PC-9 (cell line): ENCODE measurements at regions not wholly inside any gene's neighbourhood (a gene's known extent, or its start where the extent isn't known, plus 50 kb on each side); places are given as distances from the start of the nearest gene placed in this dataset.

Experiments
- BruUV-seq: library from RNA; stranded (reverse); fragments of 400-500 nt; replicated peaks from 2 replicates; lab custom pipeline; 2021; lab: Mats Ljungman, UMichigan
- CTCF ChIA-PET: fragments of 300-600 bp; sonication (Branson Sonifier 250); formaldehyde crosslinking; loops from one replicate; lab custom pipeline; 2022; ENCODE audit warnings: antibody characterized with exemption; lab: Charles Lee
- POLR2A ChIA-PET: fragments of 300-600 bp; sonication (Branson Sonifier 250); formaldehyde crosslinking; loops from one replicate; lab custom pipeline; 2022; ENCODE audit warnings: antibody characterized with exemption; ENCODE audit not compliant: unreplicated experiment; lab: Charles Lee
- DNase-seq, 2 experiments: peaks; one replicate each; pipeline versions ENCODE4 v3.0.0 to v3.0.0-alpha.2; 2015 to 2022; ENCODE audit warnings: mixed read lengths in 1 of 2
- H2AFZ ChIP-seq: fragments of 200-600 bp; sonication (generic); 2 replicates; pipeline ENCODE4 v1.8.1; 2017; ENCODE audit warnings: antibody characterized with exemption
- H3F3A ChIP-seq: fragments of 200-600 bp; sonication (generic); 2 replicates; pipeline ENCODE4 v1.8.1; 2017; ENCODE audit warnings: antibody characterized with exemption, mild to moderate bottlenecking, low read depth; ENCODE audit not compliant: insufficient read depth
- H3K27ac ChIP-seq: fragments of 200-600 bp; sonication (generic); 2 replicates; pipeline ENCODE4 v1.6.1; 2016; ENCODE audit warnings: mixed run types
- H3K27me3 ChIP-seq: fragments of 200-600 bp; sonication (generic); 2 replicates; pipeline ENCODE4 v1.6.1; 2016; ENCODE audit warnings: low read depth, mixed run types; ENCODE audit not compliant: insufficient read depth
- H3K36me3 ChIP-seq: fragments of 200-600 bp; sonication (generic); 2 replicates; pipeline ENCODE4 v1.6.1; 2016; ENCODE audit warnings: low read depth, mixed run types
- H3K4me1 ChIP-seq: fragments of 200-600 bp; sonication (generic); replicated peaks from 2 replicates; pipeline ENCODE4 v1.6.1; 2016; ENCODE audit warnings: mixed run types; ENCODE audit not compliant: insufficient read depth
- H3K4me2 ChIP-seq: fragments of 200-600 bp; sonication (generic); 2 replicates; pipeline ENCODE4 v1.6.1; 2017; ENCODE audit warnings: mixed run types
- H3K4me3 ChIP-seq: fragments of 200-600 bp; sonication (generic); 2 replicates; pipeline ENCODE4 v1.6.1; 2016; ENCODE audit warnings: mixed run types
- H3K79me2 ChIP-seq: fragments of 200-600 bp; sonication (generic); 2 replicates; pipeline ENCODE4 v1.6.1; 2017; ENCODE audit warnings: low read depth, mixed run types
- H3K9me2 ChIP-seq: fragments of 200-600 bp; sonication (generic); 2 replicates; pipeline ENCODE4 v1.8.1; 2017; ENCODE audit warnings: mild to moderate bottlenecking; ENCODE audit not compliant: insufficient read depth
- H3K9me3 ChIP-seq: fragments of 200-600 bp; sonication (generic); 2 replicates; pipeline ENCODE4 v1.8.1; 2016; ENCODE audit warnings: low read depth; ENCODE audit not compliant: insufficient read depth
- H4K20me1 ChIP-seq: fragments of 200-600 bp; sonication (generic); 2 replicates; pipeline ENCODE4 v1.8.1; 2017; ENCODE audit not compliant: insufficient read depth
- CTCF ChIP-seq: fragments of 200-600 bp; sonication (generic); conservative IDR thresholded peaks from 2 replicates; pipeline ENCODE4 v1.6.1; 2017; ENCODE audit warnings: mixed run types, antibody characterized with exemption, mild to moderate bottlenecking, moderate library complexity
- EZH2 ChIP-seq: fragments of 200-600 bp; sonication (generic); IDR thresholded peaks from 2 replicates; pipeline ENCODE4 v1.8.0; 2017; ENCODE audit warnings: antibody characterized with exemption, low read depth
- intact Hi-C: fragments of 100-400 bp; cut with micrococcal nuclease; formaldehyde crosslinking; loops from one replicate; pipeline ENCODE4 v1.10.0; 2022; ENCODE audit not compliant: unreplicated experiment

GRCh38 chr3:30294241-30294667 is 312.1 kb upstream of the TGFBR2 start:
- Histone ChIP-seq H3K9me3 (no peaks in the 10 kb centered on the region; the same call in 1 of the 2 replicates), H3K36me3 (no peaks in the 10 kb centered on the region), H3K4me3 (no peak overlapping the region), H3K79me2 (no peaks in the 10 kb centered on the region), H3F3A (no peaks in the 10 kb centered on the region), H3K4me2 (no peak overlapping the region), H3K27me3 (no peaks in the 10 kb centered on the region), H3K27ac (no peak overlapping the region), H3K9me2 (no peaks in the 10 kb centered on the region), H3K4me1 (0 out of 2 replicates have a peak, but pooled peaks cover 5% of the 10 kb centered on the region), H2AFZ (no peak overlapping the region), H4K20me1 (no peaks in the 10 kb centered on the region)
- TF ChIP-seq EZH2 = no peak
- no TSS peak for BruUV-seq
- intact Hi-C loops = no loop called here
- CTCF ChIA-PET = no interaction called here
- POLR2A ChIA-PET = no interaction called here
- no peak for DNase-seq

- H3K79me2 ChIP-seq = no peaks in the 10 kb centered on the region
- POLR2A ChIA-PET = no interaction called here
- CTCF ChIA-PET = no interaction called here
- 0 out of 2 replicates have a peak, but pooled peaks cover 4% of the 10 kb centered on the region for H3K4me1 ChIP-seq
- H3F3A ChIP-seq = no peaks in the 10 kb centered on the region
- H2AFZ ChIP-seq = no peak overlapping the region
- TF ChIP-seq EZH2 = no peak
- no peak for TF ChIP-seq CTCF
- DNase-seq = no peak
- H3K27me3 ChIP-seq = no peaks in the 10 kb centered on the region
- intact Hi-C loops = no loop called here
- H4K20me1 ChIP-seq = no peaks in the 10 kb centered on the region
- no peak overlapping the region for H3K27ac ChIP-seq
- no TSS peak for BruUV-seq
- H3K4me3 ChIP-seq = no peak overlapping the region
- H3K4me2 ChIP-seq = no peak overlapping the region
- no peaks in the 10 kb centered on the region; the same call in 1 of the 2 replicates for H3K9me3 ChIP-seq
- no peaks in the 10 kb centered on the region for H3K9me2 ChIP-seq
- no peaks in the 10 kb centered on the region for H3K36me3 ChIP-seq
Measured at GRCh38 chr3:30297112-30297511, 309.3 kb upstream of the TGFBR2 start.

- H3K36me3 ChIP-seq = no peaks in the 10 kb centered on the region
- no peaks in the 10 kb centered on the region for H3K4me1 ChIP-seq
- no peak overlapping the region for H3K4me2 ChIP-seq
- DNase-seq = no peak
- BruUV-seq = no TSS peak
- intact Hi-C loops = no loop called here
- H3K9me3 ChIP-seq = no peaks in the 10 kb centered on the region
- TF ChIP-seq EZH2 (no peak), CTCF (no peak)
- no peaks in the 10 kb centered on the region for H3K9me2 ChIP-seq
- POLR2A ChIA-PET = no interaction called here
- no peaks in the 10 kb centered on the region for H3K27me3 ChIP-seq
- CTCF ChIA-PET = no interaction called here
- no peaks in the 10 kb centered on the region for H3K79me2 ChIP-seq
- H3F3A ChIP-seq = no peaks in the 10 kb centered on the region
- no peaks in the 10 kb centered on the region for H4K20me1 ChIP-seq
- no peak overlapping the region for H3K27ac ChIP-seq
- H3K4me3 ChIP-seq = no peak overlapping the region
- H2AFZ ChIP-seq = no peak overlapping the region
Measured at GRCh38 chr3:30299674-30300385, 306.6 kb upstream of the TGFBR2 start.

GRCh38 chr3:30300809-30301208 is 305.6 kb upstream of the TGFBR2 start:
- H4K20me1 ChIP-seq = no peaks in the 10 kb centered on the region
- POLR2A ChIA-PET = no interaction called here
- no peaks in the 10 kb centered on the region for H3K9me3 ChIP-seq
- H3K4me1 ChIP-seq = no peaks in the 10 kb centered on the region
- H3K27ac ChIP-seq = no peak overlapping the region
- CTCF ChIA-PET = no interaction called here
- no peak overlapping the region for H3K4me2 ChIP-seq
- no peak overlapping the region for H3K4me3 ChIP-seq
- no TSS peak for BruUV-seq
- H3K27me3 ChIP-seq = no peaks in the 10 kb centered on the region
- TF ChIP-seq CTCF (no peak), EZH2 (no peak)
- intact Hi-C loops = no loop called here
- H3K36me3 ChIP-seq = no peaks in the 10 kb centered on the region
- H3K79me2 ChIP-seq = no peaks in the 10 kb centered on the region
- H3K9me2 ChIP-seq = no peaks in the 10 kb centered on the region
- no peaks in the 10 kb centered on the region for H3F3A ChIP-seq
- no peak for DNase-seq
- H2AFZ ChIP-seq = no peak overlapping the region
